Activated T-cell treated with anti-CD3 and anti-CD28 coated beads, Interleukin-2, amount 50 U/mL, for 4 hours (primary cell): ENCODE measurements at regions not wholly inside any gene's neighbourhood (a gene's known extent, or its start where the extent isn't known, plus 50 kb on each side); places are given as distances from the start of the nearest gene placed in this dataset.
A peak's percentile ranks its signal among the peaks of the same experiment; 100 is the strongest.
"Not testable (repeated sequence)": the region's sequence is repeated elsewhere in the genome, so short reads cannot be mapped to it uniquely, and the experiment has no call there.

Source experiments
- ATAC-seq, 2 donors: fragments of 200-7000 bp; cut with Tn5 transposase; one replicate each; pipeline ENCODE4 v1.10.0; 2021
- DNase-seq: peaks from one replicate; pipeline ENCODE4 v3.0.0-alpha.2; 2020
- H3K27me3 Mint-ChIP-seq: one replicate; pipeline ENCODE4 v1.8.0; 2021; ENCODE audit warnings: low read depth, mixed read lengths
- H3K36me3 Mint-ChIP-seq: one replicate; pipeline ENCODE4 v1.8.0; 2022; ENCODE audit warnings: mixed read lengths; ENCODE audit not compliant: insufficient read depth
- H3K4me1 Mint-ChIP-seq: one replicate; pipeline ENCODE4 v1.8.0; 2021; ENCODE audit warnings: low read depth, mixed read lengths
- H3K4me3 Mint-ChIP-seq: one replicate; pipeline ENCODE4 v1.8.0; 2021; ENCODE audit warnings: mild to moderate bottlenecking, moderate library complexity, mixed read lengths
- H3K9me3 Mint-ChIP-seq: one replicate; pipeline ENCODE4 v1.8.0; 2021; ENCODE audit warnings: mixed read lengths

GRCh38 chr16:88240776-88241175, 142.0 kb upstream of the ZNF469 start:
- not testable (repeated sequence) for ATAC-seq, H3K4me3 Mint-ChIP-seq, DNase-seq, H3K9me3 Mint-ChIP-seq, H3K36me3 Mint-ChIP-seq, H3K4me1 Mint-ChIP-seq
- H3K27me3 Mint-ChIP-seq, result peaks cover 17% of the 10 kb centered on the region

GRCh38 chr16:88241404-88242311, 141.1 kb upstream of the ZNF469 start:
- not testable (repeated sequence) for H3K4me3 Mint-ChIP-seq, DNase-seq, H3K9me3 Mint-ChIP-seq, H3K36me3 Mint-ChIP-seq, ATAC-seq, H3K4me1 Mint-ChIP-seq
- peaks cover 14% of the 10 kb centered on the region for H3K27me3 Mint-ChIP-seq

GRCh38 chr16:88242312-88243295, 140.2 kb upstream of the ZNF469 start:
- peaks cover 14% of the 10 kb centered on the region for H3K27me3 Mint-ChIP-seq
- H3K36me3 Mint-ChIP-seq, H3K4me1 Mint-ChIP-seq, DNase-seq, H3K9me3 Mint-ChIP-seq, ATAC-seq, H3K4me3 Mint-ChIP-seq: not testable (repeated sequence)

- H3K4me1 Mint-ChIP-seq, result not testable (repeated sequence)
Observed at GRCh38 chr16:88243921-88244320, 138.8 kb upstream of the ZNF469 start.

GRCh38 chr16:88245241-88246081, 137.3 kb upstream of the ZNF469 start:
- not testable (repeated sequence) for H3K36me3 Mint-ChIP-seq, H3K9me3 Mint-ChIP-seq, H3K27me3 Mint-ChIP-seq, DNase-seq, H3K4me3 Mint-ChIP-seq, ATAC-seq, H3K4me1 Mint-ChIP-seq

More at GRCh38 chr16:88243921-88244320, 138.8 kb upstream of the ZNF469 start:
- not testable (repeated sequence) for H3K36me3 Mint-ChIP-seq, H3K27me3 Mint-ChIP-seq, H3K9me3 Mint-ChIP-seq, H3K4me3 Mint-ChIP-seq, ATAC-seq, DNase-seq

GRCh38 chr16:88246955-88247582, 135.7 kb upstream of the ZNF469 start:
- not testable (repeated sequence) for ATAC-seq, H3K4me3 Mint-ChIP-seq, H3K27me3 Mint-ChIP-seq, H3K9me3 Mint-ChIP-seq, H3K4me1 Mint-ChIP-seq, DNase-seq, H3K36me3 Mint-ChIP-seq

GRCh38 chr16:88247583-88247966, 135.2 kb upstream of the ZNF469 start:
- not testable (repeated sequence) for H3K9me3 Mint-ChIP-seq, H3K27me3 Mint-ChIP-seq, H3K4me3 Mint-ChIP-seq, H3K36me3 Mint-ChIP-seq, DNase-seq, H3K4me1 Mint-ChIP-seq
- ATAC-seq, result peak; percentile 46 to 67

GRCh38 chr16:88248761-88249160, 134.0 kb upstream of the ZNF469 start:
- DNase-seq, H3K4me3 Mint-ChIP-seq, H3K4me1 Mint-ChIP-seq, H3K36me3 Mint-ChIP-seq, ATAC-seq, H3K27me3 Mint-ChIP-seq, H3K9me3 Mint-ChIP-seq: not testable (repeated sequence)

- H3K27me3 Mint-ChIP-seq, H3K9me3 Mint-ChIP-seq, H3K4me1 Mint-ChIP-seq, DNase-seq, ATAC-seq, H3K36me3 Mint-ChIP-seq, H3K4me3 Mint-ChIP-seq: not testable (repeated sequence)
Observed at GRCh38 chr16:88250381-88250780, 132.4 kb upstream of the ZNF469 start.

- DNase-seq, ATAC-seq: not testable (repeated sequence)
Observed at GRCh38 chr16:88252057-88252794, 130.5 kb upstream of the ZNF469 start.

GRCh38 chr16:88258141-88258540, 124.6 kb upstream of the ZNF469 start:
- not testable (repeated sequence) for ATAC-seq, H3K4me3 Mint-ChIP-seq, H3K9me3 Mint-ChIP-seq, DNase-seq, H3K36me3 Mint-ChIP-seq, H3K4me1 Mint-ChIP-seq
- H3K27me3 Mint-ChIP-seq, result peaks cover 40% of the 10 kb centered on the region

More at GRCh38 chr16:88252057-88252794, 130.5 kb upstream of the ZNF469 start:
- H3K27me3 Mint-ChIP-seq, H3K4me1 Mint-ChIP-seq, H3K36me3 Mint-ChIP-seq, H3K4me3 Mint-ChIP-seq: not testable (repeated sequence)
- H3K9me3 Mint-ChIP-seq, result peaks cover 10% of the 10 kb centered on the region

- H3K9me3 Mint-ChIP-seq, H3K36me3 Mint-ChIP-seq, DNase-seq, H3K4me1 Mint-ChIP-seq, H3K4me3 Mint-ChIP-seq: not testable (repeated sequence)
- peaks cover 44% of the 10 kb centered on the region for H3K27me3 Mint-ChIP-seq
- ATAC-seq, result peak in 1 of 2 donors; percentile 28
Observed at GRCh38 chr16:88258764-88259525, 123.8 kb upstream of the ZNF469 start.
